ENCODE measurements at regions not wholly inside any gene's neighbourhood (a gene's known extent, or its start where the extent isn't known, plus 50 kb on each side); places are given as distances from the start of the nearest gene placed in this dataset.

DNA sequence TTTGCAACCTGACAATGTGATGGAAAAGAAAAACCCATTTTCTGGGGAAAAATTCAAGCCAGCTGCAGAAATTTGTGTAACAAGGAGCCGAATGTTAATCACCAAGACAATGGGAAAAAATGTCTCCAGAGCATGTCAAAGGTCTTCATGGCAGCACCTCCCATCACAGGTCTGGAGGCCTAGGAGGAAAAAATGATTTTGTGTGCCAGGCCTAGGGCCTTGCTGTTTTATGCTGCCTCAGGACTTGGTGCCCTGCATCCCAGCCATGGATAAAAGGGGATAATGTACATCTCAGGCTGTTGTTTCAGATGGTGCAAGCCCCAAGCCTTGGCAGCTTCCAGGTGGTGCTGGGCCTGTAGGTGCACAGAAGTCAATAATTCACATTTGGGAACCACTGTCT, 747.7 kb downstream of the C6orf118 start:
- DNase-seq (ENCODE audit: low spot score): no peak

DNA sequence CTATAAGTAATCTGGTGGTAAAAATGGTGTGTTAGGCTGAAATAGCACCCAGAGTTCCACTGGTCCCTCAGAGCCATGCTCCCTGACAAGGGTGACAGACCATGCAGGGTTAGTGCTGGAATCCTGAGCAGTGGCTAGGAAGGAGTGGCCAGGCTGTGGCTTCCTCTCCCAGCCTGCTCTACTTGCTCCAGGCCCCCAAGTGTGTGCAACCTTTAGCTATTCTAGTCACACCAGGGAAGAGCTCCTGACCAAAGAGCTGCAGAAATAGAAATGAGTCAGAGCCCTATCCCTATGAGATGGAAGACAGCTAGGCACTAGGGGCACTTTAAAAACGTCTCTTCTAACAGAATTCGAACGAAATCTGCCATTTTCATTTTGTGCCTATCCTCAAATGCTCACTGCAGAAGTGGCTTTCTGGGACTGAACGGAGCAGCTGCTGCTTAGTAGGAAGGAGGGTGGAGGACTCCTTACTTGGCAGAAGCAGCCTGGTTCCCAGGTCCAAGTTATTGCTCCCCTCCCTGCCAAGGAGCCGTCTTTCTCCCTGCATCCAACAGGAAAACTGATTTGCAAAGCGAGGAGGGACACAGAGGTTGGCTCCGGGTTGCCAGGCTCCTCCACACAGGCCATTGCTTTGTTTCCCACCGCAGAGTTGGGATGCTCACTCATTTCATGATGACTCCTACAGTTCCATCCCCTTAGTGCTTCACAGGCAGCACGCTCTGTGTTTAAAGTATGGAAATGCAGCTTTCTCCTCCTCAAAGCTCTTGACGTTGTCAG, 754.5 kb downstream of the C6orf118 start:
- DNase-seq (ENCODE audit: low spot score): no peak

DNA sequence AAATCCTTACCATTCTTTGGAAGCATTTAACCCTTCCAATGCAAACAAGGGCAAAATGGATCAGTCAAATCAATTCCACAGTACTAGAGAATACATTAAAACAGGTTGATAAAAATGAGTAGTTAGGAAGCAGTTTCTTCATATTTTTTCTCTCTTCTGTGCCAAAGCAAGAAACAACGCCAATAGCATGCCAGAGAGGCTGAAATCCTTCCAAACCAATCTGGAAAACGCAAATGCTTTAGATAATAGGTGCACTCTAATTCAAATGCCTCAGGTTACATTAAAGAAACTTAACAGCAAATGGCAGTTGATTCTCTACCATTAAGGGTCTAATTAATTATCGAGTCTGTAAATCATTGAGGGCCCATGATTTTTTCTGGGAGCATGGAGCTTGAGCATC, 755.2 kb downstream of the C6orf118 start:
- no peak for DNase-seq (ENCODE audit: low spot score)

DNA sequence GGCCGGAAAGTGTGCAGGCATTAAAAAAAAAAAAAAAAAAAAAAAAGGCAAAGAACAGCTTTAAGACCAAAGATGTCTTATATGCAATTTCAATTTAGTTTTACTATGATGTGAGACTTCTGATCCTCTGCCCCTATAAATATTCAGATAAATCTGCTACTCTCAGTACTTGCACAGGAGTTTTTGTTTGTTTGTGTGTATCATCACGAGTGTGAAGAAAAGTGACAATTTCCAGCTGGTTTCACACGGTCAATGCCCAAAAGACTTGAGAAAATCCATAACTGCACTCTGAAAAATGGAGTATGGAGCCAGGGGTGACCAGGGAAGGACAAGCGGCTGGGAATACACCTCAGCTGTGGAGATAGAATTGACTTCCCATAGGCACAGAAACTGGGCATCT, 757.7 kb downstream of the C6orf118 start:
- DNase-seq (ENCODE audit: low spot score): no peak

DNA sequence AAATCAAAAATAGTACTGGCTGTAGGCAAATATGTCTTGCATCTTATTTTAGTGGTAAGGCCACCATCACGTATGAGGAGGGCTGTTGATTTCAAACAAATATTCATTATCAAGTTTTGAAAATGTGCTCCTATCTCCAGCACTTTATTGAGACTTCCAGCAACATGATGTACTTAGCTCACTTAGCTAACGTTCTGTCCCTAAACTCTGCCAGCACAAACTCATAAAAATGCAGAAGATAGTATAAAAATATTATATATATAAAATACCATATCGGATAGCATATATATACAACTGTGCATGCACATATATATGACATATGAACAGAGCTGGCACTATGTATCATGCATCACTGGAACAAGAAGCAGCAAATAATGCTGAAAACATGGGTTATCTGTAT, 762.3 kb downstream of the C6orf118 start:
- no peak for DNase-seq (ENCODE audit: low spot score)

DNA sequence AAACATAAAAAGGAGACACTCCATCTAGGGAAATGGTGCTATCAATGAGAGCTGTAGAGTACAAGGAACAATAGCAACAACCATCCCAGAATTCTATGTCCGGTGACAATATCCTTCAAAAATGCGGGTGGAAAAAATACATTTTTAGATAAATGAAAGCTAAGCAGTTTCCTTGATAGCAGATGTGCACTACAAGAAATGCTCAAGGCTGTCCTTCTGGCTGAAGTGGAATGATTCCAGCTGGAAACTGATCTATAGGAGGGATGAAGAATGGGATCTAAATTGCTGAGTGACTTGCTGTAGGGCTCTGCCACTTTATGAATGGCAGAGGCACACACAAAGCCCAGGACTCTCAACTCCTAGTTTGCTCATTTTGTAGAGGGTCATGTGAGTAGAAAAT, 763.1 kb downstream of the C6orf118 start:
- no peak for DNase-seq (ENCODE audit: low spot score)

DNA sequence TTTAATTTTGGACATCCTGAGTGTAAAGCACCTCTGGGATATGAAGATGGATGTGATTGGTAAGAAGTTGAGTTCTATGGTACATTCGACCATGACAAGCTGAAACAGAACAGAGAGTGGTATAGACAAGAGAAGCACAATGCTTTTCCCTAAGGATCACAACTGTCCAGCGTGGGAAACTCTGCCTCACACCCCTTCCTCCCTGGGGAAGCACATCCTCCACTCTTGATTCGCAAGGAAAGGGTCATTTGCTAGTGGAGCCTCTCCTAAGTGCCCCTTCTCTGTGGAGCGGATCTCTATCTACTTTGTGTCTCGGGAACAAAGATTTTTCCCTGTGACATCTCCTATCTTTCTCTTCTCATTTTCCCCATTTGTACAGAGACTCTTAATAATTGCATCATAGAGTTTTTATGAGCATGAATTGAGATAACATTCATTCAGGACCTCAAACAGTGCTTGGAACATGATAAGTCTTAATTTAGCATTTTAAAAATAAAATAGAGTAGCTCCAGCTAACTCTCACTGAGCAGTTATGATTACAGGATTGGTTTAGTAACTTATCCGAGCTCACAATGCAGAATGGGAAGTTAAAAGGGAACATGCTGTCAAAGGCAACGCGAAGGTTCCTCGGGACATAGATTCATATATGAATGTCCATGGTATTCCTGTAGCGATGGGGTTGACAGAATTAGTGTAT, 775.2 kb downstream of the C6orf118 start:
- DNase-seq (ENCODE audit: low spot score): no peak

DNA sequence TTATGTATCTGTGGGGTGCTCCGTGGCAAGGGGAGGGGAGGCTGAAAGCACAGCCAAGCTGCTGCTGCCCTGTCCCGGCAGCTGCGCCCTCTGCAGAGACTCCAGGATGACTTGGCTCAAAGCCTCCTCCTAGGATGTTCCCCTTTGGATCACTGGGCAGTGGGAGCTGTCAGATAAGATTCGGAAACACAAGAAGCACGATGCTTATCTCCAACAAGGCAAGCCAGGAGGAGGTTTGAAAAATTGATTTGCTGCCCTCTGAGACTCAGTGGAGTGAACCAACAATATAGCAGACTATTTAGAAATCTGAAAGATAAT, 776.4 kb downstream of the C6orf118 start:
- no peak for DNase-seq (ENCODE audit: low spot score)

DNA sequence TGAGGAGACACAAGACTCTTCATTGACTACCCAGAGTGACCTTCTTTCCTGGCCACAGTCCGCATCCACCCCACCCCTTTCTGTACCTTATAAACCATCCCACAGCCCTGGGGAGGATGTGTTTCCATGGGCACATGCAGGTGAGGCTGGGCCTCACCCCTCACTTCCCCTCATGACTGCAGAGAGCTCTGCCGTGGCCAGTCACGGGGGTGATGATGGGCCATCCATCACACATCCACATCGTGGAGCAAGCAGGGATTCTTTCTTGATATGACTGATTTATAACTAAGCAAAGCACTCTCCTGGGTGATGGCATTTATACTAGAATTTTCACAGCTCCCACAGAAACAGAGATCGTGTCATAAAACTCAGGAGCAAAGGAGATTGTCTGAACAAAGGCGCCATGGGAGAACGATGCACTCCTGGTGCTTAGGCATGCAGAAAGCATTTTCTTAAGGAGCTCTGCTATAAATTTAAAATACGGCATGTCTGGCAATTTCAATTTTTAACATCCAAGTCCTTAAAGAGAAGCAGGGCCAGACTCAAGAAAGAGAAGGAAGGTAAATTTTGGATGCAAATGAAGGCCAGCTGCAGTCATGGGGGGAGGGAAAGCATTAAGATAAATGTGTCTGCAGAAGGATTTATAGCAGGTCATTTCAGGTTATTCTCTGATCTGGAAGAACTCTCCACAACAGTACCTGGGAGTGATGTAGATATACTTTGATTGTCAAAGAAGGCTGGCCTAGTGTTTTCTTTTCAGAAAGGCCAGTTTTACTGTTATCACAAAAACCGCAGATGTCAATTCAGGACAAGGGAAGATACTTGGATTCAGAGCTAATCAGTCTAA, 777.0 kb downstream of the C6orf118 start:
- no peak for DNase-seq (ENCODE audit: low spot score)

DNA sequence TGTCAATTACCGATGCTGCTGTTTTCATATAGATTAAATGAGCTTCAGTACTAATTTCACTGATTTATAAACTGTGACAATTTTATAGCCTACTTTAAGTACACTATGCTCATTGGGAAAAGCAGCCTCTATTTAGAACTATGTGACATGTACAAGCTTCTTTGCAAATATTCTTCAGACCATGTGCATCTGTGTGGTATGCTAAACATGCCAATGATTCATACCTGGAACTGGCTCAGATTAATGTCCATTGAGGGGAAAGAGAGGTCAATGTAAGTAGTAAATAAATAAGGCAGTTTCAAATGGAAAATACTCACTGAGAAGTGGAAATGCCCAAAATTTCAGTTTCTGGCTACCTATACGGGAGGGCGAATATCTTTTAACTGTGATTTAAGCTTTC, 777.7 kb downstream of the C6orf118 start:
- DNase-seq (ENCODE audit: low spot score): no peak

DNA sequence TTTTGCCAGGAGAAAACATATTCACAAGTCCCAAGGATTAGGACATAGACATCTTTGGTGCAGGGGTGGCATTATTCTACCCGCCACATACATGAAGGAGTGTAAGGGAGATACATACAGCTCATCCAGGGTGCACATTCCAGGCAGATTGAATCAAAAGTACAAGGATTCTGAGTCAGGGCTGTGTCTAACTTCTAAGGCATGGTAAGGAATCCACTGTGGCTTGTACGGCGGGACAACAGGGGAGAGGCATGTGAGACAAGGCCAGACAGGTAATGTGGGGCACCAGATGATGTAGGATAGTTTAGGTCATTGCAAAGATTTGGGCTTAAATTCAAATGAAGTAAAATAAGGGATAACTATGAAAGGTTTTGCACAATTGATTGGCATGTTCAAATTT, 780.9 kb downstream of the C6orf118 start:
- no peak for DNase-seq (ENCODE audit: low spot score)

DNA sequence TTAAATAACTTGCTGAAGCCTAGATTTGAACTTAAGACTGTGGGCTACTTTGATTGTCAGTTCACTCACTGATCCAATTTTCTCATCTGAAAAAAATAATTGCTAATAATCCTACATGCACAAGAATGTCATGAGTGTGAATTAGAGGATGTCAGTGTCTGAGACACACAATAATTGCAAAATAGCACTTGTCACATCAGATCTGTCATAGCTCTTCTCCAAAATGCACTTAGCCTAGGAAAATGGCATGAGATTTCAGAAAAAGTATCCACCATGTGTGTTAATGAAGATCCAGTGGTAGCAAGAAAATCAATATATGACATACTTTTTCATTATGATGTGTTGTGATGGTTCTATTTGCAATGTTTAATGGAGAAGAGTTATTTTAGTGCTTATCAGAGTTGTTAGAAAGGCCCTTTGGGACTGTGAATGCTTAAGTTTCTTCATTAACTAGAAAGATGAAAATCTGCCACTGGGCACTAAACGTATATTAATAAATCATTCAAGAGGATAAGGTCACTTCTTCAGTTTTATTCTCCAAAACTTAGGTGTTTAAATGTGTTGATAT, 786.2 kb downstream of the C6orf118 start:
- no peak for DNase-seq (ENCODE audit: low spot score)

DNA sequence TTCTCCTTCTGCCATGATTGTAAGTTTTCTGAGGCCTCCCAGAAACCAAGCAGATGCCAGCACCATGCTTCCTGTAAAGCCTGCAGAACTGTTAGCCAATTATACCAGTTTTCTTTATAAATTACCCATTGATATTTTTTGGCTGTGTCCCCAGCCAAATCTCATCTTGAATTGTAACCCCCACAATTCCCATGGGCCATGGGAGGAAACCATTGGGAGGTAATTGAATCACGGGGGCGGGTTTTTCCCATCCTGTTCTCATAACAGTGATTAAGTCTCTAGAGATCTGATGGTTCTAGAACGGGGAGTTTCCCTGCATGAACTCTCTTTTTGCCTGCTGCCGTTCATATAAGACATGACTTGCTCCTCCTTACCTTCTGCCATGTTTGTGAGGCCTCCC, 788.5 kb downstream of the C6orf118 start:
- no peak for DNase-seq (ENCODE audit: low spot score)

DNA sequence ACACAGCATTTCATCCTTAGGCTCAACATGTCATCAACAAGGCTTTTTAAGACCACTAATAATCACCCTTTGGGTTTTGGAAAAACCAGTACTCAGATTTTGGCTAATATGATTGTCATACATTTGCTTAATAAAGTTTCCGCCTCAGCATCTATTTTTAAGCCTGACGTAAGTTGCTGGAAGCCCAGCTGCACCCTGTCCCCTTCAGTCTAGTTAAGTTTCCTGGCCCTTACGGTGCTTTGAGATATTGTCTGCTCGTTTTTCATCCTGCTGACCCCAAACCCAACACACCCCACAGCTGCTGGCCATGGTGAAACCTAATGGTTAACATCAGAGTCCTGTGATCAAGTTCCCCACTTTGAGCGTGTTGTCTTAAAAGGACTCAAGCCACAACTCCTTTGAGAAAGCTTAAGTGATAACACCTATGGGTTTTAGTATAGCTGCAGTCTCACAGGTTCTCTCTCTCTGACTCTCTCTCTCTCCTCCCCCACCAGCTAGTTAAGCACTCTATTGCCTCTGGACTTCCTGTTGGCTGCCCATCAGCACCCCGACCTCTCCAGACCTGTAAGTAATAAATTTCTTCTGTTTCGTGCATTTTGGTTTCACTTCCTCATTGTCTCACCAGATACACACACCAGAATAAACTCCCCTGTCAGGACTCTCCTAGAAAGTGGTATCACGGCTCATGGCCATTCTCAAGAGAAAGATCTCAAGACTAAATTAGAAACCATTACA, 802.0 kb downstream of the C6orf118 start:
- no peak for DNase-seq (ENCODE audit: low spot score)

DNA sequence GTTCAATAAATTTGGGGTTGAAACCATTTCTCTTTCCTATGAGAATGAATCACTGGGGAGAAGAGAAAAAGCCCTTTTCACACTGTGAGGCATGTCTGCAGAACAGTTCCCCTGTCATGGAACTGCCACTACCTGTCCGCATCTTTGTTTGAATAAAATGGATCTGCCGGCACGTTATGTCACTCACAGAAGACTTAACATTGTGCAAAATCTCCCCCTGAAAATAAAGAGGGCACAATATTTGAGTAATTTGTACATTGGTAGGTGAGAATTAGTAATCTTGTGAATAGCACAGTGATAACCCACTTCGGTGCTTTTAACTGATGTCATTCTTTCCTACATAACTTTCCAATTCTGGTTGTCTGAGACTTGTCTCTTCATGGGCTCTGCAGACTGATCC, 804.0 kb downstream of the C6orf118 start:
- no peak for DNase-seq (ENCODE audit: low spot score)

DNA sequence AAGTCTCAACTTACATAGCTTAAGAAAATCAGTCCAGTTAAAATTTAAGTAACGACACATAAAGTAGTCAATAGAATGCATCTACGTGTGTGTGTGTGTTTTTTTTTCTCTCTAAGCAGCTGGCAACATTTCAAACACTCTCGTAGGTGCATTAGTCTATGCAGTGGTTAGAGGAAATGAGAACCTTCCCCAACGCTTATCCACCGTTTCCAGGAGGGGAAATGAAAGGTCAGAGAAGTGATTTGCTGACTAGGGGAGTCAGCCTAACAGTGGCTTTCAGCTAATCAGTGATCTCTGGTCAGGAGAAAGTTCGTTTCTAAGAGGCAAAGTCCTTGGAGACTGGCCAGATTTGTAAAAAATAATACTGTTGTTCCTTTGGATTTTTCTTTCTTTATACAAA, 806.6 kb downstream of the C6orf118 start:
- DNase-seq (ENCODE audit: low spot score): no peak

DNA sequence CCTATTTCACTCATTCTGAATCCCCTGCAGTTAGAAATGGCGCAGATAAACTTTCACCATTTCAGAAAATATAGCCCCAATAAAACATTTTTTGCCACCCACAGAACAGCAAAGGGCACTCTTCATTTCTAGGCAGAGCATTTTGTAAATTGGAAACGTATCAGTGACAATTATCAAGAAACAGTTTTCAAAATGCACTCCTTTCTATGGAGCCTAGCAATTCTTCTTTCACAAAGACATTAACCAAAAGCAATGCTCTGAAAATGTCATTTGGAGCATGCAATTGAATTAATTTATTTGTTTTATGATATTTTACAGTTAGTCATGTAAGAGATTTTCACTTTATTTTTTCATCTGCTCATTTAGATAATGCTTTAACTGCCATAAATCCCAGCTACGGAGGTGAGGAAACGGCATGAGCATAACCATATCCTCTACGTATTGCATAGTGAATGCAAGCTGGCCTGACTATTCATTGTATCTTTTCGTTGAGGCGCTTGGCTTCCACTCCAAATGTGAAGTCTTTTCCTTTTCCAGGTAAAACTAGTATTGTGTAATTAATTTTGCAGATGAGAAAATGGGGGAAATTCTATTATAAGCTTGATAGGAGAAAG, 813.4 kb downstream of the C6orf118 start:
- no peak for DNase-seq (ENCODE audit: low spot score)

DNA sequence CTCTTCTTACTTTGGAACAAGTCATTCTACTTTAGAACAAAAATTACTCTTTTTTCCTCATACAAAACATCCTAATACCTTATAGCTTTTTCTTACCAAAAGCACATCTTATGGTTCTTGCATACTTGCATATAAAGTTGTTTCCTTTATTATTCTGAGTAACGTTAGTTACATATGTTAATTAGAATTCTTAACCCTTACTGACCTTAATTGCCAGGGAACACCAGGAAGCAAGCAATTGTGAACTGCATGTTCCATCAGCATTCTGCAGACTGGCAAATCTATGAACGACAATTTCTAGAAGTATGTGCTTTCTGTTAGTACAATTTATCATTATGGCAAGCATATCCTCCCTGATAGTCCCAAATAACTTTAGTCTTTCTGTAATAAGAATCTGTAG, 831.0 kb downstream of the C6orf118 start:
- DNase-seq (ENCODE audit: low spot score): no peak

DNA sequence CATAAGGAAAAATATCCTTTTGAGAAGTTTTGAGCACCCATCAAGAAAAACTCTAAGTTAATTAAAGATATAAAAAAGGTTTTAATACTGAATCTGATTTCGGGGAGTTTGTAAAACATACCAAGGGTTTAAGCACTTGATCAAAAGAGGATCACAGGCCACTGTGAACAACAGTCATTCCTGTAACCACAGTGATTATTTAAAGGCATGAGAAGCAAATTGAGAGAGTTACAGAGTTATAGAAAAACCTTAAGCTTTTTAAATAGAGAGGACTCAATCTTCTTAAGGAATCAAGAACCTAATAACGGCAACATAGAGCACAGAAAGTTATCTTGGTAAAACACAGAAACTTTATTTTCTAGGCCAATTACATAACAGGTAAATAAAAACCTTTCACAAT, 831.6 kb downstream of the C6orf118 start:
- no peak for DNase-seq (ENCODE audit: low spot score)

DNA sequence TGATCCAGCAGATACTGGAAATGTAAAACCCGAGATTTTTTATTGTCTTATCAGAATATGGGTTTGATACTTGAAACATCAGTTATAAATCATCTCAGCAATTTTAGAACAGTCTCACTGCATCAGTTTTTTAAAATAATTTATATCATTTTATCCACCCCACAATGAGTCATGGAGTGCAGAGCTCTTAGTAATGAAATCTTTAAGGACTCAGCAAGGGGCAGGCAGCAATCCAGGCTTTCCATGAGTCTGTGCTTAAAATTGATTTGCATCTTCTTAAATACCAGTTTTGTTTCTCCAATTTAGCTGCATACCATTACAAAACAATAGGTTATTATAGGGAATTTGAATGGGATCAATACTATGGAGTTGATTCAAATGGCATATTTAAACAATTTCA, 832.3 kb downstream of the C6orf118 start:
- DNase-seq (ENCODE audit: low spot score): no peak

DNA sequence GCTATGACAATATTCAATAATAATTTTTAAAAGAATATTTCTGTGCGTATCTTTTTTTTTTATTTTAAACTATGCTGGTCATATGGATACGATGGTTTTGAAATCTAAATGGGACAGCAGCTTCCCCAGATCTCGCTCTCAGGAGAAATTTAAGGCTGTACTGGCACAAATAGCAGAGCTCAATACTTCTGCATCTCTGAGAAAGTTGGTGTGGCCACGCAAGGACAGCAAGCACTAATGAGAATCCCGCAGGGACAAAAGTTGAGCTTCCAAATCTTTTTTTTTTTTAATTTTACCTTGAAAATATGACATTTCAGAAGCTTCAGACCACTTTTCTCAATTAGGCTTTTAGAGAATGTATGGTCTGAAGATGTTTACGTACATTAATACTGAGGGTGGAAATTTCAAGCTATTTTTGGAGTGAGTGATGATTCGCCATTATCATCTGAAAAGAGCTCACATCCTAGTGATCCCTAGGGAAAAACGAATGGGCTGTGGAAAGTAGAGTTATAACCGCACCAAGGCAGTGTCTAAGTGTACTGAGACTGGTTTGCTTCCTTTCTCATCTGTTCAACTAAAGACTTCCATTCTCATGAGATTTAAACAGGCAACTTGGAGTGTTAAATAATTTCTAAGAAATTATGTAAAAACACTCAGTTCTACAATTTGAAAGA, 840.0 kb downstream of the C6orf118 start:
- no peak for DNase-seq (ENCODE audit: low spot score)

All from COLO829 (cell line).